ENCODE measurements at regions not wholly inside any gene's neighbourhood (a gene's known extent, or its start where the extent isn't known, plus 50 kb on each side); places are given as distances from the start of the nearest gene placed in this dataset.

DNA sequence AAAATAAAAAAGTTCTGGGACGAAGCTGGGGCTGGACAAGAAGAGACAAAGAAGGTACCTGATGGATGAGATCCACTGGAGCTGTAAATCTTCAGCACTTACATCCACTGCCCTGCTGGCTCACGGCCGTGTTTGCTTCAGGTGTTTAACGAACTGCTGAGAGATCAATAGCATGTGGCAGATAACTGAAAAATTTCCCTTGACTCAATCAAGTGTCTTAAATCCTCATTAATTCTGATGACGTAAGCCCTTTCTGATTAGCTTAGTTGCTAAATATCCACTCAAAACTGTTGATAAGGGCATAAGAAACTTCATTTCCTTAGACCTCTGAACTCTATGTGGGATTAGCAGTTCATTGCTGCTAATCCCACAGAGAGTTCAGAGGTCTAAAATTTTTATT is 354.2 kb upstream of the HS3ST1 start (continued):
- TF ChIP-seq, protein P1, sequence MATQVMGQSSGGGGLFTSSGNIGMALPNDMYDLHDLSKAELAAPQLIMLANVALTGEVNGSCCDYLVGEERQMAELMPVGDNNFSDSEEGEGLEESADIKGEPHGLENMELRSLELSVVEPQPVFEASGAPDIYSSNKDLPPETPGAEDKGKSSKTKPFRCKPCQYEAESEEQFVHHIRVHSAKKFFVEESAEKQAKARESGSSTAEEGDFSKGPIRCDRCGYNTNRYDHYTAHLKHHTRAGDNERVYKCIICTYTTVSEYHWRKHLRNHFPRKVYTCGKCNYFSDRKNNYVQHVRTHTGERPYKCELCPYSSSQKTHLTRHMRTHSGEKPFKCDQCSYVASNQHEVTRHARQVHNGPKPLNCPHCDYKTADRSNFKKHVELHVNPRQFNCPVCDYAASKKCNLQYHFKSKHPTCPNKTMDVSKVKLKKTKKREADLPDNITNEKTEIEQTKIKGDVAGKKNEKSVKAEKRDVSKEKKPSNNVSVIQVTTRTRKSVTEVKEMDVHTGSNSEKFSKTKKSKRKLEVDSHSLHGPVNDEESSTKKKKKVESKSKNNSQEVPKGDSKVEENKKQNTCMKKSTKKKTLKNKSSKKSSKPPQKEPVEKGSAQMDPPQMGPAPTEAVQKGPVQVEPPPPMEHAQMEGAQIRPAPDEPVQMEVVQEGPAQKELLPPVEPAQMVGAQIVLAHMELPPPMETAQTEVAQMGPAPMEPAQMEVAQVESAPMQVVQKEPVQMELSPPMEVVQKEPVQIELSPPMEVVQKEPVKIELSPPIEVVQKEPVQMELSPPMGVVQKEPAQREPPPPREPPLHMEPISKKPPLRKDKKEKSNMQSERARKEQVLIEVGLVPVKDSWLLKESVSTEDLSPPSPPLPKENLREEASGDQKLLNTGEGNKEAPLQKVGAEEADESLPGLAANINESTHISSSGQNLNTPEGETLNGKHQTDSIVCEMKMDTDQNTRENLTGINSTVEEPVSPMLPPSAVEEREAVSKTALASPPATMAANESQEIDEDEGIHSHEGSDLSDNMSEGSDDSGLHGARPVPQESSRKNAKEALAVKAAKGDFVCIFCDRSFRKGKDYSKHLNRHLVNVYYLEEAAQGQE (IDR thresholded peaks at IDR 0.05; ENCODE audit: unreplicated experiment) = no peak
- no peak for TF ChIP-seq EZH2 (IDR thresholded peaks at IDR 0.05; ENCODE audit: low read depth, unreplicated experiment)

DNA sequence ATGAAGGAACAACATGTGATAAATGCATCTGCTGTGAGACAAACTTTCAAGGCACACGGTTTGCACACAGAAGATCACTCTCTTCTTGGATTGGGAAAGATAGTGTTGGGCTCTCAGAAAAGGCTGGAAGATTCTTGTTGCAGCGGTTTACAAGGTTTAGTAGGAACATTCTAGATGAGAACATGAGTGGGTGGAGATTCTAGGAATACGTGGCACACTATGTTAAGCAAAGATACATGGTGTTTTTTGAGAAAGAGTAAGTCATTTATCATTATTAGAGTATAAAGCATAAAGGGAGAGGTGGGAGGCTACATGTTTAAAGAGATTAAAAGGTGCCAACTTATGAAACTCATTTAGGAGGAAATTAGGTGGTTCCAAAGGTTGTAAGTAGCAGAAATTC is 348.8 kb upstream of the HS3ST1 start:
- ATAC-seq = no peak
- Histone ChIP-seq H3K27ac (ENCODE audit: low read depth) (no peak overlapping the region), H4K20me1 (replicated peaks; ENCODE audit: insufficient read depth) (no peaks in the 10 kb centered on the region), H3F3A (replicated peaks; ENCODE audit: low read depth) (no peaks in the 10 kb centered on the region), H3K4me2 (no peak overlapping the region), H2AFZ (no peak overlapping the region), H3K4me1 (ENCODE audit: insufficient read depth) (no peaks in the 10 kb centered on the region), H3K27me3 (ENCODE audit: insufficient read depth) (no peaks in the 10 kb centered on the region), H3K79me2 (replicated peaks; ENCODE audit: insufficient read depth) (no peaks in the 10 kb centered on the region), H3K4me3 (no peak overlapping the region), H3K9me2 (ENCODE audit: insufficient read depth) (no peaks in the 10 kb centered on the region), H3K36me3 (ENCODE audit: insufficient read depth) (no peaks in the 10 kb centered on the region)
- Mint-ChIP-seq H3K27ac (no peak overlapping the region), H3K36me3 (ENCODE audit: low read depth) (0 out of 3 replicates have a peak, but pooled peaks cover 4% of the 10 kb centered on the region), H3K27me3 (ENCODE audit: insufficient read depth, low read depth, poor library complexity) (no peaks in the 10 kb centered on the region), H3K4me3 (no peak overlapping the region), H3K9me3 (peaks cover 7% of the 10 kb centered on the region; the same call in 2 of the 3 replicates), H3K4me1 (no peaks in the 10 kb centered on the region)
- TF ChIP-seq, protein P1 (IDR thresholded peaks at IDR 0.05; ENCODE audit: unreplicated experiment) = no peak
- TF ChIP-seq, protein P2, sequence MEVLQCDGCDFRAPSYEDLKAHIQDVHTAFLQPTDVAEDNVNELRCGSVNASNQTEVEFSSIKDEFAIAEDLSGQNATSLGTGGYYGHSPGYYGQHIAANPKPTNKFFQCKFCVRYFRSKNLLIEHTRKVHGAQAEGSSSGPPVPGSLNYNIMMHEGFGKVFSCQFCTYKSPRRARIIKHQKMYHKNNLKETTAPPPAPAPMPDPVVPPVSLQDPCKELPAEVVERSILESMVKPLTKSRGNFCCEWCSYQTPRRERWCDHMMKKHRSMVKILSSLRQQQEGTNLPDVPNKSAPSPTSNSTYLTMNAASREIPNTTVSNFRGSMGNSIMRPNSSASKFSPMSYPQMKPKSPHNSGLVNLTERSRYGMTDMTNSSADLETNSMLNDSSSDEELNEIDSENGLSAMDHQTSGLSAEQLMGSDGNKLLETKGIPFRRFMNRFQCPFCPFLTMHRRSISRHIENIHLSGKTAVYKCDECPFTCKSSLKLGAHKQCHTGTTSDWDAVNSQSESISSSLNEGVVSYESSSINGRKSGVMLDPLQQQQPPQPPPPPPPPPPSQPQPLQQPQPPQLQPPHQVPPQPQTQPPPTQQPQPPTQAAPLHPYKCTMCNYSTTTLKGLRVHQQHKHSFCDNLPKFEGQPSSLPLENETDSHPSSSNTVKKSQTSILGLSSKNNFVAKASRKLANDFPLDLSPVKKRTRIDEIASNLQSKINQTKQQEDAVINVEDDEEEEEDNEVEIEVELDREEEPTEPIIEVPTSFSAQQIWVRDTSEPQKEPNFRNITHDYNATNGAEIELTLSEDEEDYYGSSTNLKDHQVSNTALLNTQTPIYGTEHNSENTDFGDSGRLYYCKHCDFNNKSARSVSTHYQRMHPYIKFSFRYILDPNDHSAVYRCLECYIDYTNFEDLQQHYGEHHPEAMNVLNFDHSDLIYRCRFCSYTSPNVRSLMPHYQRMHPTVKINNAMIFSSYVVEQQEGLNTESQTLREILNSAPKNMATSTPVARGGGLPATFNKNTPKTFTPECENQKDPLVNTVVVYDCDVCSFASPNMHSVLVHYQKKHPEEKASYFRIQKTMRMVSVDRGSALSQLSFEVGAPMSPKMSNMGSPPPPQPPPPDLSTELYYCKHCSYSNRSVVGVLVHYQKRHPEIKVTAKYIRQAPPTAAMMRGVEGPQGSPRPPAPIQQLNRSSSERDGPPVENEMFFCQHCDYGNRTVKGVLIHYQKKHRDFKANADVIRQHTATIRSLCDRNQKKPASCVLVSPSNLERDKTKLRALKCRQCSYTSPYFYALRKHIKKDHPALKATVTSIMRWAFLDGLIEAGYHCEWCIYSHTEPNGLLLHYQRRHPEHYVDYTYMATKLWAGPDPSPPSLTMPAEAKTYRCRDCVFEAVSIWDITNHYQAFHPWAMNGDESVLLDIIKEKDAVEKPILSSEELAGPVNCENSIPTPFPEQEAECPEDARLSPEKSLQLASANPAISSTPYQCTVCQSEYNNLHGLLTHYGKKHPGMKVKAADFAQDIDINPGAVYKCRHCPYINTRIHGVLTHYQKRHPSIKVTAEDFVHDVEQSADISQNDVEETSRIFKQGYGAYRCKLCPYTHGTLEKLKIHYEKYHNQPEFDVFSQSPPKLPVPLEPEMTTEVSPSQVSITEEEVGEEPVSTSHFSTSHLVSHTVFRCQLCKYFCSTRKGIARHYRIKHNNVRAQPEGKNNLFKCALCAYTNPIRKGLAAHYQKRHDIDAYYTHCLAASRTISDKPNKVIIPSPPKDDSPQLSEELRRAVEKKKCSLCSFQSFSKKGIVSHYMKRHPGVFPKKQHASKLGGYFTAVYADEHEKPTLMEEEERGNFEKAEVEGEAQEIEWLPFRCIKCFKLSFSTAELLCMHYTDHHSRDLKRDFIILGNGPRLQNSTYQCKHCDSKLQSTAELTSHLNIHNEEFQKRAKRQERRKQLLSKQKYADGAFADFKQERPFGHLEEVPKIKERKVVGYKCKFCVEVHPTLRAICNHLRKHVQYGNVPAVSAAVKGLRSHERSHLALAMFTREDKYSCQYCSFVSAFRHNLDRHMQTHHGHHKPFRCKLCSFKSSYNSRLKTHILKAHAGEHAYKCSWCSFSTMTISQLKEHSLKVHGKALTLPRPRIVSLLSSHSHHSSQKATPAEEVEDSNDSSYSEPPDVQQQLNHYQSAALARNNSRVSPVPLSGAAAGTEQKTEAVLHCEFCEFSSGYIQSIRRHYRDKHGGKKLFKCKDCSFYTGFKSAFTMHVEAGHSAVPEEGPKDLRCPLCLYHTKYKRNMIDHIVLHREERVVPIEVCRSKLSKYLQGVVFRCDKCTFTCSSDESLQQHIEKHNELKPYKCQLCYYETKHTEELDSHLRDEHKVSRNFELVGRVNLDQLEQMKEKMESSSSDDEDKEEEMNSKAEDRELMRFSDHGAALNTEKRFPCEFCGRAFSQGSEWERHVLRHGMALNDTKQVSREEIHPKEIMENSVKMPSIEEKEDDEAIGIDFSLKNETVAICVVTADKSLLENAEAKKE (CRISPR knock-in tag; IDR thresholded peaks at IDR 0.05) = no peak
- TF ChIP-seq EZH2phosphoT487 (IDR thresholded peaks at IDR 0.05; ENCODE audit: unreplicated experiment) = no peak
- TF ChIP-seq JUNB (IDR thresholded peaks at IDR 0.05; ENCODE audit: unreplicated experiment) = no peak
- no peak for TF ChIP-seq POLR2AphosphoS5 (IDR thresholded peaks at IDR 0.05; ENCODE audit: low read depth)
- TF ChIP-seq ZNF114 (CRISPR knock-in tag; IDR thresholded peaks at IDR 0.05) = no peak
- no peak for TF ChIP-seq ZNF331 (CRISPR knock-in tag; IDR thresholded peaks at IDR 0.05; ENCODE audit: low read depth)
- TF ChIP-seq EZH2 (IDR thresholded peaks at IDR 0.05; ENCODE audit: low read depth, unreplicated experiment) = no peak
- DNase-seq (ENCODE audit: low spot score) = no peak
